ENCODE measurements at regions not wholly inside any gene's neighbourhood (a gene's known extent, or its start where the extent isn't known, plus 50 kb on each side); places are given as distances from the start of the nearest gene placed in this dataset.

- Histone ChIP-seq H3K9me3 (peaks cover 0 to 5% (median 0%) of the 10 kb centered on the region in 4 donors), H3K36me3 (no peaks in the 10 kb centered on the region), H3K4me3 (no peak overlapping the region), H3K27me3 (no peaks in the 10 kb centered on the region), H3K27ac (no peak overlapping the region), H3K4me1 (no peaks in the 10 kb centered on the region)
- DNase-seq (no peak), ATAC-seq (ENCODE audit: low FRiP score in 2 of 2) (no peak)
- TF ChIP-seq POLR2A (IDR thresholded peaks at IDR 0.05) (no peak), CTCF (IDR thresholded peaks at IDR 0.05) (no peak), POLR2AphosphoS5 (IDR thresholded peaks at IDR 0.05) (no peak), EP300 (IDR thresholded peaks at IDR 0.05) (no peak)
- WGBS, 2 donors: 76 to 82% methylated on average over 2 of the region's 2 CpGs
Measured at GRCh38 chr1:95554408-95554807, 320.4 kb downstream of the RWDD3 start.

- H3K4me3 ChIP-seq: no peak overlapping the region
- H3K27ac ChIP-seq: no peak overlapping the region
- TF ChIP-seq POLR2A (IDR thresholded peaks at IDR 0.05) (no peak), POLR2AphosphoS5 (IDR thresholded peaks at IDR 0.05) (no peak), EP300 (IDR thresholded peaks at IDR 0.05) (no peak), CTCF (IDR thresholded peaks at IDR 0.05) (no peak)
- H3K9me3 ChIP-seq: peaks cover 0 to 5% (median 0%) of the 10 kb centered on the region in 4 donors
- ATAC-seq (ENCODE audit: low FRiP score in 2 of 2) (no peak), DNase-seq (no peak)
- no peaks in the 10 kb centered on the region for H3K36me3 ChIP-seq
- H3K4me1 ChIP-seq: no peaks in the 10 kb centered on the region
- WGBS, 2 donors: 70 to 79% methylated on average over 1 of the region's 1 CpG
- no peaks in the 10 kb centered on the region for H3K27me3 ChIP-seq
Measured at GRCh38 chr1:95558791-95559190, 324.8 kb downstream of the RWDD3 start.

GRCh38 chr1:95561346-95561745, 327.3 kb downstream of the RWDD3 start:
- ATAC-seq (ENCODE audit: low FRiP score in 2 of 2) (no peak), DNase-seq (no peak)
- H3K4me1 ChIP-seq: no peaks in the 10 kb centered on the region
- no peak overlapping the region for H3K4me3 ChIP-seq
- H3K27ac ChIP-seq: no peak overlapping the region
- H3K36me3 ChIP-seq: no peaks in the 10 kb centered on the region
- no peaks in the 10 kb centered on the region for H3K27me3 ChIP-seq
- H3K9me3 ChIP-seq: peaks cover 0 to 5% (median 0%) of the 10 kb centered on the region in 4 donors
- TF ChIP-seq POLR2AphosphoS5 (IDR thresholded peaks at IDR 0.05): no peak
- no peak for TF ChIP-seq POLR2A (IDR thresholded peaks at IDR 0.05)

GRCh38 chr1:95562230-95562629, 328.2 kb downstream of the RWDD3 start:
- DNase-seq (no peak), ATAC-seq (ENCODE audit: low FRiP score in 2 of 2) (no peak)
- no peak for TF ChIP-seq CTCF (IDR thresholded peaks at IDR 0.05)
- TF ChIP-seq POLR2AphosphoS5 (IDR thresholded peaks at IDR 0.05): no peak
- TF ChIP-seq EP300 (IDR thresholded peaks at IDR 0.05): no peak
- TF ChIP-seq POLR2A (IDR thresholded peaks at IDR 0.05): no peak
- Histone ChIP-seq H3K9me3 (peaks cover 0 to under 1% (median 0%) of the 10 kb centered on the region in 4 donors), H3K36me3 (no peaks in the 10 kb centered on the region), H3K27me3 (no peaks in the 10 kb centered on the region), H3K4me3 (no peak overlapping the region), H3K4me1 (no peaks in the 10 kb centered on the region), H3K27ac (no peak overlapping the region)
- WGBS, 2 donors: 80 to 81% methylated on average over 3 of the region's 3 CpGs

- WGBS, 2 donors: 85 to 90% methylated on average over 3 of the region's 3 CpGs
- Histone ChIP-seq H3K9me3 (no peaks in the 10 kb centered on the region), H3K4me1 (no peaks in the 10 kb centered on the region), H3K4me3 (no peak overlapping the region), H3K27me3 (no peaks in the 10 kb centered on the region), H3K36me3 (no peaks in the 10 kb centered on the region), H3K27ac (no peak overlapping the region)
- DNase-seq (no peak), ATAC-seq (ENCODE audit: low FRiP score in 2 of 2) (no peak)
- TF ChIP-seq POLR2A (IDR thresholded peaks at IDR 0.05): no peak
- TF ChIP-seq CTCF (IDR thresholded peaks at IDR 0.05): no peak
- TF ChIP-seq POLR2AphosphoS5 (IDR thresholded peaks at IDR 0.05): no peak
- no peak for TF ChIP-seq EP300 (IDR thresholded peaks at IDR 0.05)
Measured at GRCh38 chr1:95572002-95572401, 338.0 kb downstream of the RWDD3 start.

Data from upper lobe of left lung (tissue), 6 donors.